ENCODE measurements at regions not wholly inside any gene's neighbourhood (a gene's known extent, or its start where the extent isn't known, plus 50 kb on each side); places are given as distances from the start of the nearest gene placed in this dataset.

DNA sequence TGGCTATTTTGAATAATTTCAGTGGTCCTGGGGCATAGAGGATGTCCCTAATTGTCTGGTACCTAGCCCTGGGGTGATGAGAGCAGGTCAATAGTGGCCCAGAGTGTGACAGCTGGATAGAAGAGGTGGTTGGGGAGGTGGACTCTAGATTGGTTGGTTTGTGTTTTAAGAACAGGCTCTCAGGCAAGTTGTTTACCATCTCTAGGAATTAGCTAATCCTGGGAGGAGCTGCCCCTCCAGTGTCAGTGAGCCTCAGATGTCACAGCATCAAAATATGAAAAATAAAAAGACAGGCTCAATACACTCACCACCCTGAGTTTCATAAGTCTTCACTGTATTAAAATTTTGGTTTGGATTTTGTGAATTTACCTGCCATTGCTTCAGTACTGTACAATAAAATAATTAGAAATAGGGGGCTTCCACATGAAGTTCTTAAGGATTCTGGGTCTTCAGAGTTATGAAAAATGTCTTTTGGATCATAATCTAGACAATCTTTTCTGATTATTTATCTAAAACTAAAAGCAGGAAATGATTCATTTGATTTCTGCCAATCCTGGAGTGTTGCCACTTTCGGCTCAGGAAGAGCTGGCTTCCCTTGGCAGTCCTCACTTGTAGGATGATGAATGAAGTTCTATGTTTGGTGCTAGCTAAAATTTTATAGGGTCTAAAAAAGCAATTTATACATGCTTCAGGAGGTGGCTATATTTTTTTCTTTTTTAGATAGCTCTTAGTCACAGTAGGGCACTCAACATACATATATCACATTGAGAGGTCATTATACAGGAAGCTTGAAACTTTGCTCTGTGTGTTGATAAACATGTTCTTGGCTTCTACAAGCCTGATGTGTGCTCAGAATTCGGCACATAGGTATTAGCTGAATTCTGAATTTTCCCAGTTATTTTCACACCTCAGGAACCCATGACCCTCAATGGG lies 395.1 kb downstream of the RAB28 start:
- no peak for DNase-seq (ENCODE audit: low spot score)
- H3K4me3 ChIP-seq (replicated peaks in 1 of 3; ENCODE audit: insufficient read depth in 1 of 3, low read depth in 2 of 3, low read length in 3 of 3), result no peak overlapping the region
- H3K27me3 ChIP-seq (ENCODE audit: control insufficient read depth in 1 of 2, insufficient read depth in 2 of 2, low read length in 2 of 2), result no peaks in the 10 kb centered on the region
- no peak overlapping the region for H3K4me2 ChIP-seq (ENCODE audit: low read depth, low read length)
- WGBS (ENCODE audit: low lambda C conversion rate), result 54% methylated on average over 2 of the region's 2 CpGs
- no peaks in the 10 kb centered on the region for H3K4me1 ChIP-seq (ENCODE audit: insufficient read depth, low read length)
- no peak overlapping the region for H3K27ac ChIP-seq (ENCODE audit: extremely low read length, insufficient read depth, low read length)
- no peak for ATAC-seq
- no peaks in the 10 kb centered on the region for H4K20me1 ChIP-seq (ENCODE audit: insufficient read depth, low read length)
- intact Hi-C loops (cut with micrococcal nuclease; ENCODE audit: unreplicated experiment), result no loop called here
- BruUV-seq (replicated peaks), result no TSS peak
- no peaks in the 10 kb centered on the region for H3K36me3 ChIP-seq (replicated peaks in 1 of 2; ENCODE audit: control insufficient read depth in 1 of 2, insufficient read depth in 2 of 2, low read length in 2 of 2)
- ChIA-PET POLR2A (no interaction called here), CTCF (ENCODE audit: low intra/inter-chr PET ratio, low total read pairs) (no interaction called here)
- H3K79me2 ChIP-seq (ENCODE audit: insufficient read depth, low read length), result no peaks in the 10 kb centered on the region
- in situ Hi-C loops (cut with HindIII; ENCODE audit: extremely low pct_ligation_motif_present, low pct_unique_long_range_greater_than_20kb), result no loop called here
- no peaks in the 10 kb centered on the region for H3K9me3 ChIP-seq (ENCODE audit: low read length)
- no peak for FAIRE-seq
- no peak overlapping the region for H2AFZ ChIP-seq (ENCODE audit: low read length)
- no peak overlapping the region for H3K9ac ChIP-seq (ENCODE audit: insufficient read depth, low read depth, low read length)
- TF ChIP-seq, protein P1, sequence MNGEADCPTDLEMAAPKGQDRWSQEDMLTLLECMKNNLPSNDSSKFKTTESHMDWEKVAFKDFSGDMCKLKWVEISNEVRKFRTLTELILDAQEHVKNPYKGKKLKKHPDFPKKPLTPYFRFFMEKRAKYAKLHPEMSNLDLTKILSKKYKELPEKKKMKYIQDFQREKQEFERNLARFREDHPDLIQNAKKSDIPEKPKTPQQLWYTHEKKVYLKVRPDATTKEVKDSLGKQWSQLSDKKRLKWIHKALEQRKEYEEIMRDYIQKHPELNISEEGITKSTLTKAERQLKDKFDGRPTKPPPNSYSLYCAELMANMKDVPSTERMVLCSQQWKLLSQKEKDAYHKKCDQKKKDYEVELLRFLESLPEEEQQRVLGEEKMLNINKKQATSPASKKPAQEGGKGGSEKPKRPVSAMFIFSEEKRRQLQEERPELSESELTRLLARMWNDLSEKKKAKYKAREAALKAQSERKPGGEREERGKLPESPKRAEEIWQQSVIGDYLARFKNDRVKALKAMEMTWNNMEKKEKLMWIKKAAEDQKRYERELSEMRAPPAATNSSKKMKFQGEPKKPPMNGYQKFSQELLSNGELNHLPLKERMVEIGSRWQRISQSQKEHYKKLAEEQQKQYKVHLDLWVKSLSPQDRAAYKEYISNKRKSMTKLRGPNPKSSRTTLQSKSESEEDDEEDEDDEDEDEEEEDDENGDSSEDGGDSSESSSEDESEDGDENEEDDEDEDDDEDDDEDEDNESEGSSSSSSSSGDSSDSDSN (CRISPR knock-in tag; IDR thresholded peaks at IDR 0.05), result no peak
- no peak for TF ChIP-seq ZNF570 (CRISPR knock-in tag; IDR thresholded peaks at IDR 0.05; ENCODE audit: borderline replicate concordance)
- TF ChIP-seq YEATS2 (CRISPR knock-in tag; IDR thresholded peaks at IDR 0.05; ENCODE audit: borderline replicate concordance), result no peak
- TF ChIP-seq, protein P2, sequence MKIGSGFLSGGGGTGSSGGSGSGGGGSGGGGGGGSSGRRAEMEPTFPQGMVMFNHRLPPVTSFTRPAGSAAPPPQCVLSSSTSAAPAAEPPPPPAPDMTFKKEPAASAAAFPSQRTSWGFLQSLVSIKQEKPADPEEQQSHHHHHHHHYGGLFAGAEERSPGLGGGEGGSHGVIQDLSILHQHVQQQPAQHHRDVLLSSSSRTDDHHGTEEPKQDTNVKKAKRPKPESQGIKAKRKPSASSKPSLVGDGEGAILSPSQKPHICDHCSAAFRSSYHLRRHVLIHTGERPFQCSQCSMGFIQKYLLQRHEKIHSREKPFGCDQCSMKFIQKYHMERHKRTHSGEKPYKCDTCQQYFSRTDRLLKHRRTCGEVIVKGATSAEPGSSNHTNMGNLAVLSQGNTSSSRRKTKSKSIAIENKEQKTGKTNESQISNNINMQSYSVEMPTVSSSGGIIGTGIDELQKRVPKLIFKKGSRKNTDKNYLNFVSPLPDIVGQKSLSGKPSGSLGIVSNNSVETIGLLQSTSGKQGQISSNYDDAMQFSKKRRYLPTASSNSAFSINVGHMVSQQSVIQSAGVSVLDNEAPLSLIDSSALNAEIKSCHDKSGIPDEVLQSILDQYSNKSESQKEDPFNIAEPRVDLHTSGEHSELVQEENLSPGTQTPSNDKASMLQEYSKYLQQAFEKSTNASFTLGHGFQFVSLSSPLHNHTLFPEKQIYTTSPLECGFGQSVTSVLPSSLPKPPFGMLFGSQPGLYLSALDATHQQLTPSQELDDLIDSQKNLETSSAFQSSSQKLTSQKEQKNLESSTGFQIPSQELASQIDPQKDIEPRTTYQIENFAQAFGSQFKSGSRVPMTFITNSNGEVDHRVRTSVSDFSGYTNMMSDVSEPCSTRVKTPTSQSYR (CRISPR knock-in tag; IDR thresholded peaks at IDR 0.05; ENCODE audit: borderline replicate concordance), result no peak
- no peak for TF ChIP-seq ONECUT2 (CRISPR knock-in tag; IDR thresholded peaks at IDR 0.05)
- TF ChIP-seq, protein P3, sequence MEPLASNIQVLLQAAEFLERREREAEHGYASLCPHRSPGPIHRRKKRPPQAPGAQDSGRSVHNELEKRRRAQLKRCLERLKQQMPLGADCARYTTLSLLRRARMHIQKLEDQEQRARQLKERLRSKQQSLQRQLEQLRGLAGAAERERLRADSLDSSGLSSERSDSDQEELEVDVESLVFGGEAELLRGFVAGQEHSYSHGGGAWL (CRISPR knock-in tag; IDR thresholded peaks at IDR 0.05), result no peak
- TF ChIP-seq NFE2 (CRISPR knock-in tag; IDR thresholded peaks at IDR 0.05), result no peak
- TF ChIP-seq, protein P4, sequence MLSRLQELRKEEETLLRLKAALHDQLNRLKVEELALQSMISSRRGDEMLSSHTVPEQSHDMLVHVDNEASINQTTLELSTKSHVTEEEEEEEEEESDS (CRISPR knock-in tag; IDR thresholded peaks at IDR 0.05; ENCODE audit: borderline replicate concordance), result no peak
- TF ChIP-seq, protein P5, sequence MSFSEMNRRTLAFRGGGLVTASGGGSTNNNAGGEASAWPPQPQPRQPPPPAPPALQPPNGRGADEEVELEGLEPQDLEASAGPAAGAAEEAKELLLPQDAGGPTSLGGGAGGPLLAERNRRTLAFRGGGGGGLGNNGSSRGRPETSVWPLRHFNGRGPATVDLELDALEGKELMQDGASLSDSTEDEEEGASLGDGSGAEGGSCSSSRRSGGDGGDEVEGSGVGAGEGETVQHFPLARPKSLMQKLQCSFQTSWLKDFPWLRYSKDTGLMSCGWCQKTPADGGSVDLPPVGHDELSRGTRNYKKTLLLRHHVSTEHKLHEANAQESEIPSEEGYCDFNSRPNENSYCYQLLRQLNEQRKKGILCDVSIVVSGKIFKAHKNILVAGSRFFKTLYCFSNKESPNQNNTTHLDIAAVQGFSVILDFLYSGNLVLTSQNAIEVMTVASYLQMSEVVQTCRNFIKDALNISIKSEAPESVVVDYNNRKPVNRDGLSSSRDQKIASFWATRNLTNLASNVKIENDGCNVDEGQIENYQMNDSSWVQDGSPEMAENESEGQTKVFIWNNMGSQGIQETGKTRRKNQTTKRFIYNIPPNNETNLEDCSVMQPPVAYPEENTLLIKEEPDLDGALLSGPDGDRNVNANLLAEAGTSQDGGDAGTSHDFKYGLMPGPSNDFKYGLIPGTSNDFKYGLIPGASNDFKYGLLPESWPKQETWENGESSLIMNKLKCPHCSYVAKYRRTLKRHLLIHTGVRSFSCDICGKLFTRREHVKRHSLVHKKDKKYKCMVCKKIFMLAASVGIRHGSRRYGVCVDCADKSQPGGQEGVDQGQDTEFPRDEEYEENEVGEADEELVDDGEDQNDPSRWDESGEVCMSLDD (CRISPR knock-in tag; IDR thresholded peaks at IDR 0.05; ENCODE audit: borderline replicate concordance), result no peak
- no peak for TF ChIP-seq FOXA3 (CRISPR knock-in tag; IDR thresholded peaks at IDR 0.05)
- TF ChIP-seq ZBTB7A (CRISPR knock-in tag; IDR thresholded peaks at IDR 0.05), result no peak
- TF ChIP-seq DMAP1 (CRISPR knock-in tag; IDR thresholded peaks at IDR 0.05), result no peak
- TF ChIP-seq, protein P6, sequence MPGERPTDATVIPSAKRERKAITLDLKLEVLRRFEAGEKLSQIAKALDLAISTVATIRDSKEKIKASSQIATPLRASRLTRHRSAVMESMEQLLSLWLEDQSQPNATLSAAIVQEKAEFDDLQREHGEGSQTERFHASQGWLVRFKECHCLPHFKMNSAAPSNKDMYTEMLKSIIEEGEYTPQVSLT (CRISPR knock-in tag; IDR thresholded peaks at IDR 0.05; ENCODE audit: borderline replicate concordance, low read depth), result no peak
- TF ChIP-seq PCBP2 (optimal IDR thresholded peaks at IDR 0.05; ENCODE audit: low read depth, low read length, poor library complexity, severe bottlenecking), result no peak
- no peak for TF ChIP-seq SP2 (CRISPR knock-in tag; IDR thresholded peaks at IDR 0.05)

Measured in HepG2 (cell line).